ENCODE measurements at regions not wholly inside any gene's neighbourhood (a gene's known extent, or its start where the extent isn't known, plus 50 kb on each side); places are given as distances from the start of the nearest gene placed in this dataset.
"Not testable (repeated sequence)": the region's sequence is repeated elsewhere in the genome, so short reads cannot be mapped to it uniquely, and the experiment has no call there.

GRCh38 chr5:50898966-50899365 lies 232.5 kb downstream of the PARP8 start:
- Mint-ChIP-seq H3K36me3 (ENCODE audit: low read depth) (no peaks in the 10 kb centered on the region), H3K4me3 (no peak overlapping the region), H3K27ac (no peak overlapping the region), H3K4me1 (no peaks in the 10 kb centered on the region), H3K9me3 (no peaks in the 10 kb centered on the region), H3K27me3 (ENCODE audit: low read depth) (peaks cover 3% of the 10 kb centered on the region)
- TF ChIP-seq CTCF (IDR thresholded peaks at IDR 0.05; ENCODE audit: unreplicated experiment in 3 of 3), result no peak

GRCh38 chr5:50900952-50901510 lies 234.6 kb downstream of the PARP8 start:
- Mint-ChIP-seq H3K4me1 (no peaks in the 10 kb centered on the region), H3K9me3 (no peaks in the 10 kb centered on the region)
- TF ChIP-seq CTCF (IDR thresholded peaks at IDR 0.05; ENCODE audit: unreplicated experiment in 3 of 3), result no peak

GRCh38 chr5:50903651-50904050 lies 237.2 kb downstream of the PARP8 start:
- H3K36me3 Mint-ChIP-seq (ENCODE audit: low read depth), result no peaks in the 10 kb centered on the region

More at GRCh38 chr5:50900952-50901510, 234.6 kb downstream of the PARP8 start:
- H3K27ac Mint-ChIP-seq, result peak overlapping the region in 1 of 3 experiments; percentile 24
- no peak overlapping the region for H3K4me3 Mint-ChIP-seq
- H3K36me3 Mint-ChIP-seq (ENCODE audit: low read depth), result no peaks in the 10 kb centered on the region
- H3K27me3 Mint-ChIP-seq (ENCODE audit: low read depth), result peaks cover 3% of the 10 kb centered on the region

GRCh38 chr5:50905996-50906570 lies 239.6 kb downstream of the PARP8 start:
- Mint-ChIP-seq H3K4me1 (no peaks in the 10 kb centered on the region), H3K4me3 (no peak overlapping the region), H3K27ac (no peak overlapping the region)

More at GRCh38 chr5:50903651-50904050, 237.2 kb downstream of the PARP8 start:
- Mint-ChIP-seq H3K4me1 (no peaks in the 10 kb centered on the region), H3K27me3 (ENCODE audit: low read depth) (peaks cover 3% of the 10 kb centered on the region), H3K9me3 (no peaks in the 10 kb centered on the region), H3K4me3 (no peak overlapping the region), H3K27ac (no peak overlapping the region)
- TF ChIP-seq CTCF (IDR thresholded peaks at IDR 0.05; ENCODE audit: unreplicated experiment in 3 of 3), result no peak

GRCh38 chr5:50920160-50920559 lies 253.7 kb downstream of the PARP8 start:
- not testable (repeated sequence) for H3K4me3 Mint-ChIP-seq; H3K36me3 Mint-ChIP-seq (ENCODE audit: low read depth); H3K4me1 Mint-ChIP-seq; H3K9me3 Mint-ChIP-seq; H3K27ac Mint-ChIP-seq; H3K27me3 Mint-ChIP-seq (ENCODE audit: low read depth)

More at GRCh38 chr5:50905996-50906570, 239.6 kb downstream of the PARP8 start:
- Mint-ChIP-seq H3K27me3 (ENCODE audit: low read depth) (no peaks in the 10 kb centered on the region), H3K9me3 (no peaks in the 10 kb centered on the region), H3K36me3 (ENCODE audit: low read depth) (no peaks in the 10 kb centered on the region)
- TF ChIP-seq CTCF (IDR thresholded peaks at IDR 0.05; ENCODE audit: unreplicated experiment in 3 of 3), result no peak

- Mint-ChIP-seq H3K4me1 (no peaks in the 10 kb centered on the region), H3K27ac (no peak overlapping the region), H3K9me3 (peaks cover 2% of the 10 kb centered on the region), H3K27me3 (ENCODE audit: low read depth) (peaks cover 4% of the 10 kb centered on the region), H3K4me3 (no peak overlapping the region), H3K36me3 (ENCODE audit: low read depth) (no peaks in the 10 kb centered on the region)
- TF ChIP-seq CTCF (IDR thresholded peaks at IDR 0.05; ENCODE audit: unreplicated experiment in 3 of 3), result no peak
Observed at GRCh38 chr5:50921366-50922133, 255.1 kb downstream of the PARP8 start.
